AG09309 (cell line): ENCODE measurements at regions not wholly inside any gene's neighbourhood (a gene's known extent, or its start where the extent isn't known, plus 50 kb on each side); places are given as distances from the start of the nearest gene placed in this dataset.

Experiments used
- DNase-seq: peaks from one replicate; pipeline ENCODE4 v3.0.0-alpha.2; 2010; ENCODE audit warnings: low read depth
- H3K4me3 ChIP-seq: 2 replicates; pipeline ENCODE4 v1.5.1; 2011; ENCODE audit warnings: mild to moderate bottlenecking, low read depth, low read length, moderate library complexity; ENCODE audit not compliant: control insufficient read depth
- CTCF ChIP-seq: IDR thresholded peaks from 2 replicates; pipeline ENCODE4 v1.5.1; 2011; ENCODE audit warnings: mild to moderate bottlenecking, low read depth, low read length, inconsistent platforms; ENCODE audit not compliant: insufficient read depth, control insufficient read depth; ENCODE audit errors: missing control alignments

- no peak for TF ChIP-seq CTCF
- no peak for DNase-seq
- no peak overlapping the region for H3K4me3 ChIP-seq
Measured at GRCh38 chr2:2892378-2892777, 485.2 kb downstream of the EIPR1 start.

DNA sequence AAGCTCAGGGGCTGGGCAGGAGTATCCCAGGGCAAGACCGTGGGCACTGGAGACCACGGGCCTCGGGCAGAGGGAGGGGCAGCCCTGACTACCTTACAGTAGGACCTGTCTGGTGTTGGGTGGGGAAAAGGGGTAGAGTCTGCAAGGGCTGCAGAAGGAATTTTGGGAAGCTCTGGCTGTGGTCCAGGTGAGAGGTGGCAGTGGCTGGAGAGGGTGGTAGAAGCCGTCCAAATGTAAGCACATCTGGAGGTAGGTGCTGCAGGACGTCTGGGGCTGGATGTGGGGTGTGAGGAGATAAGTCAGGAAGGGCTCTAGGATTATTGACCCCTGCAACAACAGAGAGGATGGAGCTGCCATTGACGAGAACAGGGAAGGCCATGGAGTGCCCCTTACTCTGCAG lies 486.7 kb downstream of the EIPR1 start:
- TF ChIP-seq CTCF = no peak

GRCh38 chr2:2890246-2890645 lies 487.4 kb downstream of the EIPR1 start:
- no peak for TF ChIP-seq CTCF

More for the DNA sequence above, 486.7 kb downstream of the EIPR1 start:
- H3K4me3 ChIP-seq = no peak overlapping the region
- DNase-seq = no peak

DNA sequence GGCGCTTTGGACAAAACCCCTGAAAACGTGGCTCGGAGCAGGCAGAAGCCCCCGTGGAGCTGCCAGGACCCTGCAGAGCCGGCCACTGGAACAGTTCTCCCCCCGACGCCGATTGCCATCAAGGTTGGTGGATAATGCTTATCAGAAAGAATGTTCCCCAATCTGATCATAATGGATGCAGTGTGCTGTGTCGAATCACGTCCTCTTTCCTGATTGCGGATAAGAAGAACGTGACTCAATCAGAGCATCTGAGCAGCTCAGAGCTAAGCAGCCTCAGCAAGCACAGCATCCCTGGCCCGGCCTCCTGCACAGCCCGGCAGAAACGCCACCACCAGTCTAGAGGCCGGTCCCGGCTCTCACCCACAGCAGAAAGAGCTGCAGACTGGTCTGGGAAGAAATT lies 488.0 kb downstream of the EIPR1 start:
- DNase-seq = no peak

More at GRCh38 chr2:2890246-2890645, 487.4 kb downstream of the EIPR1 start:
- H3K4me3 ChIP-seq = no peak overlapping the region
- DNase-seq = no peak

DNA sequence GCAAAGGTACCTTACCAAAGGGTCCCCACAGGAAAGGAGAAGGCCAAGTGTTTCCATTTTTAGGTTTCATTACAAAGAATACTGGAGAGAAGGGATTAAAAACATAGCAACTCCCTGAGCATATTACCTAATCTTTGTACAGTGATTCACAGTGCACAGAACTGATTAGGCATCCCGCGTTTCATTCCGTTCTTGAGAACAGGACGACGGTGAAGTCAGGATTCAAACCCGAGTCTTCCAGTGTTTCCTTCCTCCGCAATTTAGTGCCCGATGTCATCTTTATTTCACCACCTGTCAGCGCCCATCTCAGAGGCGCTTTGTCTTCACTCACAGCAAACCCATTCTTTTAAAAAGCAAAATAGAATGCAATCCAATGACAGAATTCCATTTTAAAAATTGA lies 488.5 kb downstream of the EIPR1 start:
- H3K4me3 ChIP-seq = no peak overlapping the region
- DNase-seq = no peak
- no peak for TF ChIP-seq CTCF

More for the DNA sequence above, 488.0 kb downstream of the EIPR1 start:
- no peak overlapping the region for H3K4me3 ChIP-seq
- TF ChIP-seq CTCF = no peak

GRCh38 chr2:2887772-2888387 lies 489.7 kb downstream of the EIPR1 start:
- no peak overlapping the region for H3K4me3 ChIP-seq
- no peak for DNase-seq
- no peak for TF ChIP-seq CTCF

DNA sequence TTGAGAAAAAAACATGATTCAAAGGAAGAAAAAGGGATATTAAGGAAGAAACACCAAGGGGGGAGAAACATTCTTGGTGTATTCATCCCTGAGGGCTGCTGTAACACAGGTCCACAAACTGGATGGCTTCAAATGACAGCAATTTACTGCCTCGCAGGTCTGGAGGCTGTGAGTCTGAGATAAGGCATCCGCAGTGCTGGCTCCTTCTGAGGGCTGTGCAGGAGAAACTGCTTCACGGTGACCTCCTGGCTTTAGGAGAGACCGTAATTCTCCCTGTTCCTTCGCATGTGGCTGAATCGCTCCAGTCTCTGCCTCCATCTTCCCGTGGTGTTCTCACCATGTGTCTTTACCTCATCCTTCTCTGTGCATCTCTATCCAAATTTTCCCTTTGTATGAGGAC lies 490.7 kb downstream of the EIPR1 start:
- no peak for TF ChIP-seq CTCF
- no peak overlapping the region for H3K4me3 ChIP-seq

More for the DNA sequence above, 490.7 kb downstream of the EIPR1 start:
- DNase-seq = no peak
